Inflammatory macrophage treated with lipopolysaccharide for 4 hours (primary cell): ENCODE measurements at regions not wholly inside any gene's neighbourhood (a gene's known extent, or its start where the extent isn't known, plus 50 kb on each side); places are given as distances from the start of the nearest gene placed in this dataset.
"Not testable (repeated sequence)": the region's sequence is repeated elsewhere in the genome, so short reads cannot be mapped to it uniquely, and the experiment has no call there.

ENCODE experiments used
- DNase-seq: peaks from one replicate; pipeline ENCODE4 v3.0.0-alpha.2; 2020

DNA sequence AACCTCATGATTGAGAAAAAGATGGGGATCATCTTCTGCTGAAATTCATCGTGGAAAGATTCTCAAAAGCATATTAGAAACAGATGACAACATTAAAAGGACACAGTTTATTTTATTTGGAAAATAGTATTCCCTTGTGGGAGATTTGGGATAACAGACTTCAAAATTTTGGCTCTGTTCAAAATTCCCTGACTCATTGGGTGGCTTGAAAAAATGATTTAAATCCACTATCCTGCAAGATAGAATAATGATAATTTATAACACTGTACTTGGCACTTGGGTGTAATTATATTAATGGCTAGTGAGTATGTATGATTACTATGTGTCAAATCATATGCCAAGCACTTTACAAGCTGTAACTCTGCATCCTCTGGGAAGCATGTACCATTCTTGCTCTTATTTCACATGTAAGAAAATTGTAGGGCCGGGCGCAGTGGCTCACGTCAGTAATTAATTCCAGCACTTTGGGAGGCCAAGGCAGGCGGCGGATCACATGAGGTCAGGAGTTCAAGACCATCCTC lies 128.8 kb downstream of the LMNTD1 start:
- no peak for DNase-seq

- no peak for DNase-seq
Observed at GRCh38 chr12:25423355-25424050, 129.6 kb downstream of the LMNTD1 start.

GRCh38 chr12:25422241-25422640 lies 130.8 kb downstream of the LMNTD1 start:
- no peak for DNase-seq

DNA sequence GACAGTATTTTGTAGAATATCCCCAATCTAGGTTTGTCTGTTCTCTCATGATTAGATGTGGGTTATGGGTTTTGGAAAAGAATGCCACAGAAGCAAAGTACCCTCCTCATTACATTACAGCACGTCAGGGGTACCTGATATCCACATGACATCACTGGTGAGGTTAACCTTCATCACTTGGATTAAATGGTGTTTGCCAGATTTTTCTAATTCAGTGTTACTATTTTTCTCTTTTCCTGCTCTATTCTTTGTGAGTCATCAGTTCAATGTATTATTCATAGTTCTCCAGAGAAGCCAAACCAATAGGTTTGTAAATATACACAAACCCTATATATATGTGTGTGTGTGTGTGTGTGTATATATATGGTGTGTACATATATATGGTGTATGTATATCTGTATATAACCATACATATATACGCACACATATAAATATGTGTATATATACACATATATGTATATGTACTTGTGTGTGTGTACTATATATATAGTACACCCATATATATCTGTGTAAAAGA lies 131.4 kb downstream of the LMNTD1 start:
- DNase-seq = no peak

DNA sequence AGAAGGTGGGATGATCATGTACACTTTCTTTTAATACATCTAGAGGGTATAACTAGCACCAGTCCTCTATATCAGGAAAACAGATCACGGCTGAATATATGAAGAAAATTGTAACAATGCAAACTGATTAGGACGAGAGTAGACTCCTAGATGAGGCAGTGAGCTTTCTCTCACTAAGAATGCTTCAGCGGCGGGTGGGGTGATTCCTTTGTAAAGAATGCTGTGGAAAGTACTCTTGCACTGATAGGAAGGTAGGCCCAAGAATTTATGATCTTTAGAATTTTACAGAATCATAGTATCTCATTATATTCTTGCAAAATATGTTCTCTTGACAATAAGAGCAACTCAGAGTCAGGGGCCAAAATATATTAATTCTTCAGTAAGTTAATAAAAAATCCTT lies 133.0 kb downstream of the LMNTD1 start:
- DNase-seq = no peak

GRCh38 chr12:25419595-25419994 lies 133.5 kb downstream of the LMNTD1 start:
- DNase-seq = no peak

DNA sequence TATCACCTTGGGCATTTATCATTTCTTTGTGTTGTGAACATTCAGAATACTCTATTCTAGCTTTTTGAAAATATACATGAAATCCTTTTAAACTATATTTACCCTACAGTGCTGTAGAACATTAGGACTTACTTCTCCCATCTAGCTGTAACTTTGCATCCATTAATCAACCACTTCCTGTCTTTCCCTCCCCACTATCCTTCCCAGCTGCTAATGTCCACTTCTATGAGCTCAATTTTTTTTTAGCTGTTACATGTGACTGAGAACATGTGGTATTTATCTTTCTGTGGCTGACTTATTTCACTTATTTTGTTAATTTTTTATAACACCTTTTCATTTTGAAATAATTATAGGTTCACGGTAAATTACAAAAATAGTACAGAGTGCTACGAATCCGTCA lies 136.0 kb downstream of the LMNTD1 start:
- DNase-seq = no peak

DNA sequence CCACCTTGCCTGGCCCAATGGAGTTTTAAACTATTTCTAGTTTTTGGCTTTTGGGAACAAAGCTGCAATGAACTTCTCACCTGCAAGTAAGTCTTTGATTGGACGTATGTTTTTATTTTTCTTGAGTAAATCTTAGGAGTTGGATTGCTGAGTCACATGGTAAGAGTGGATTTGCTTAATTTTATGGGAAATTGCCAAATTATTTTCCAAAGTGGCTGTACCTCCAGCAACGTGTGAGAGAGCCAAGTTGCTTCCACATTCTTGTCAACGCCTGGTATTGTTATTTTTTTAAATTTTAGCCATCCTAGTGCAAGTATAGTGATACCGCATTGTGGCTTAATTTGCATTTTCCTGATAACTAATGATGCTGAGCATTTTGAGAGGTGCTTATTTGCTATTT lies 136.6 kb downstream of the LMNTD1 start:
- no peak for DNase-seq

GRCh38 chr12:25415004-25415403 lies 138.1 kb downstream of the LMNTD1 start:
- no peak for DNase-seq

DNA sequence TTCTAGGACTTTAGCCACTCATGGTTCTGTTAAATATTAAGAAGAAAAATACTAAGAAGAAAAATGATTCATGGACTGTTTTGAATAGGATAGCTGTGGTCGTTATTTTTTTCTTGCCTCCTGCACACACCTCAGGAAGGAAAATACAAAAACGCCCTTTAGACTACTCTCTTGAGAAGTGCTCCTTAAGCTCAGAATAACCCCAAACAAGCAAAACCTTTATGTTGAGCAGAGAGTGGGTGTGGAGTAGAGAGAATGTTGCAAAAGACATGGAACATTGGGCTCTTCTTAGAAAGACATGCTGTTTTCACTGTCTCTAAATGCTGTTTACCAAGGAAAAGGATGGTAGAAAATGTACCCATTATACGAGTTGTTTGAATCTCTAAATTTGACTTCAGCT lies 140.3 kb downstream of the LMNTD1 start:
- no peak for DNase-seq

DNA sequence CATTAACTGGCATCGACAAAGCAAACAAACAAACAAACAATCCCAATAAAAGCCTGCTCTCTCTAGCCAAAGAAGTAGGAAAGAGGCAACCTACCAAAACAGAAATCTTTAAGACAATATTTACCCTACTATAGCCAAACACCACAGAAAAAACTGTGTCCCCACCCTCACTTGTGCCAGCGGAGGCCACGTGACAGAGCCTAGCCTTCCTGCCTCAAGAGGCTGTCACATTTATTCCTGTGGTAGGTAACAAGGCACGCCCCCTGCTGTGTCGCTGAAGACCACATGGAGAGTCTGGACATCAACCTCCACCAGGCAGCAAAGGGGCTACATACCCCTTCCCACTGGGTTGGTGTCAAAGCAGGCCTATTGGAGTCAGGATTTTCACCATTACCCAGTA lies 148.1 kb downstream of the LMNTD1 start:
- no peak for DNase-seq

- no peak for DNase-seq
Observed at GRCh38 chr12:25401547-25402345, 151.0 kb upstream of the KRAS start.

DNA sequence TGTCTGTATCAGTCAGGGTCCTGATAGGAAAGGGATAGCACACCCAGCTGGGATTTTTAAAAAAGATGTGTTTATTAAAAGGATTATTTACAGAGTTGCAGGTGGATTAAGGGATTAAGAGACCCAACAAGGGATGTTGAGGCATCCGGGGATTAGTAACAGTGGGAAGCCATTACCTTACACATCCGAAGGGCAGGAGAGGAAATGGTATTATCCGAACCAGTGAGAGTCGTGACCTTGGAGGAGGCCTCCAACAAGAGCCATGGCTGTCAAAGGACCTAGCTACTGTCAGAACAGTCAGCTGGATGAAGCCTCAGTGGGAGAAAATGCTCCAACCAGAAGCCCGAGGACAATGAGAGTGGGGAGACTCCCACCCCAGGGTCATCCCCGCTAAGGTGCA lies 146.3 kb upstream of the KRAS start:
- DNase-seq = no peak

- no peak for DNase-seq
Observed at GRCh38 chr12:25395227-25395626, 144.5 kb upstream of the KRAS start.

GRCh38 chr12:25394775-25395174 lies 144.0 kb upstream of the KRAS start:
- not testable (repeated sequence) for DNase-seq

- DNase-seq = no peak
Observed at GRCh38 chr12:25394025-25394424, 143.3 kb upstream of the KRAS start.

- DNase-seq = not testable (repeated sequence)
Observed at GRCh38 chr12:25391346-25391745, 140.6 kb upstream of the KRAS start.

DNA sequence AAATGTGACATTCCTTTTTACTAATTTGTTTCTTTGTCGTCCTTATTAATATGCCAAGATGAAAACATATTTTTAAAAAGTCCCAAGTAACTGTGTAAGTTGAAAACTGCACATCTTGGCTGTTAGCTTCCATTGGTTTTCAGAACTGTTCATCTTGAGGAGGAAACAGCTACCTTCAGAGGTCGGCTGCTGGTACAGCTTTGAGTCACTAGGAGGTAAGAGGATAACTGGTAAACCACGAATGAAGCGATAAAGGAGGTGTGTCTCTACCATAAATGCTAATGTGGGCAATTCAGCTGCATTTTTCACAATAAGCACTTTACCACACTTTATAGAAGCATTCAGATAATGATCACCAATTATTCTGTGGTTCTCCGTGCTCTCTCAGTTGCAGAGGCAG lies 137.5 kb upstream of the KRAS start:
- no peak for DNase-seq

GRCh38 chr12:25387732-25388050 lies 137.0 kb upstream of the KRAS start:
- DNase-seq = no peak

DNA sequence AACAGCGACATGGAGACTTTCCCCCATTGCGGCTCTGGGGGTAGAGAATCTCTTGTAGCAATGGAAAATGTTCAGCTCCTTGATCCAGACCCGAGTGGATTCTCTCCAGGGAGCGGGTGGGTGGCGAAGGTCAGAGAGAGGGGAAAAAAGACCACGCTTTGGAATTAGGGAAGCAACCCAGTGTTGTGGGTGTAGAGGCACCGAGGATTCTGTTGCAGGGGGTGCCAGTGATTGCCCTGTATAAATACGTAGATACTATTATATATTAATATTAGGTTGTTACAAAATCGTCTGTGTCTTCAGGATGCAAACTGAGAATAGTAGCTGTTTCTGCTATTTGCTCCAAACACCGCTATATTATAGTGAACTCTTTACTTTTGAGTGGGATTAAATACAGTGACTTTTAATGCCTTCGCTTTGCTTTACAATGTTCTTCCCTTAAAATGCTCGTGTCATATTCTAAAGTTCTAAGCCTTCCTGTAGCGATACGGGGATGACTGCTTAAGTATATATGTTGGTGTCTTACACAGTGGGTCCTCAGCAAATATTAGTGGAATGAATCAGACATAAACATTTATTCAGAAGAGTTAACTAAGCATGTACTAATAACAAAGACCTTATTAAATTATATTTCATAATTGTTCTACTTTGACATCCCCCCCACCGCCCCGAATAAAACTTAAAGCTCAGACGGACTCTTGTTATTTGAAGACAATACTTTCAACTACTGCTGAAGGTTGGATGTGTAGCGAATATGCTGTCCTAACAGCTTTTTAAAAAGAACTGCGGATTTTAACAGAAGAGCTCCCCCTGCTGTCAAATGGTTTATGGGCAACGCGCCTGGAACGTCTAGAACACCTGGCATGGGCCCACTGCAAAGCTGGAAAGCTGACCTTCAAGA lies 136.4 kb upstream of the KRAS start:
- DNase-seq = peak; percentile 85

DNA sequence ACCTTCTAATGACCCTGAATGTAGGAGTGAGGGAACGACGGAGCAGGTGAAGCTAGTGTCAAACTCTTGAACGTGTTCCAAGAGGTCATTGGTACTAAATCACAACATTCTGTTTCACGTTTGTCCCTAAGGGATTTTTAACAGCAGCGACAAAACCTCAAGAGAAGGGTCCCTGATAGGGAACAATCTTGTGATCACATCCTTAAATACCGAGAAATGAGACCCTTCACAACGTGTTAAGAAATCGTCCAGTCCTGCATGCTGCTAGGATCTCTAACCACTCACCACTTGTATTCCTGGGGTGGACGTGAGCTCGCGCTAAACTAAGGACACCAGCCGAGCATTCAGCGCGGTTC lies 134.1 kb upstream of the KRAS start:
- no peak for DNase-seq

- DNase-seq = no peak
Observed at GRCh38 chr12:25384038-25384892, 133.5 kb upstream of the KRAS start.
